ENCODE measurements at regions not wholly inside any gene's neighbourhood (a gene's known extent, or its start where the extent isn't known, plus 50 kb on each side); places are given as distances from the start of the nearest gene placed in this dataset.

DNA sequence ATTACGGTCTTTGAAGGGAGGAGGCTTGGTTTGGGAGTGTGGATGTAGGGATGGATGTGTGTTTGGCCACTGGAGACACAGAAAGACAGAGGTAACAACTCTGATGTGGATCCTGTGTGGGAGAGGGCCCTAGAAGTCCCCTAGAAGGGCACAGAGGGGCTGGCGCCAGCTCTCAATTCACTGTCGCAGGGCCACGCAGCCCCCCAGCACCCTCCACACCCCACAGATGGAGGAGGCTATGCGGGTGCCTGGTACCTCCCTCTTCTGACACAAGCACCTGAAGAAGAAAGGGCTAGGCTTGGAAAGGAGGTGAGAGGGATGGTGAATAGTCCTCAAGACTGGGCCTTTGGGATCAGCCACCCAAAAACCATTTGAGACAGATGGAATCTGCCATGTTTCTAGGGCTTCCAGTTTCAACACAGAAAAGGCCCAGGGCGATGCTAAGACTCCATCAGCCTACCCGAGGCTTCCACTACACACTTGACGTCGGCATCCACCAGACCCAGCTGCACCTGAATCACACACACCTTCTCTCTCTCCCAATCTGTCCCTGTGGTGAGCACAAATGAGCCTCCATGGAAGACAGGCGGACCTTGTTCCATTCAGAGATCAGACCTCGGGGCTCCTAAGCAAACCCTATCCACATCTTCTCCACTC is 413.5 kb upstream of the HS6ST1 start:
- TF ChIP-seq Cebpa-rat (IDR thresholded peaks at IDR 0.05), result no peak
- Histone ChIP-seq H4K20me1 (no peaks in the 10 kb centered on the region), H3K27ac (peak overlapping the region in 9 of 11 experiments; percentile 38 to 85 (median 73); a peak in 17 of 22 replicates), H3K4me2 (peak overlapping the region; percentile 78 to 95 (median 89); a peak in 20 of 22 replicates), H3K9ac (peak overlapping the region in 8 of 11 experiments; percentile 4 to 56 (median 44); a peak in 8 of 22 replicates), H3K9me3 (replicated peaks in 1 of 11) (peaks cover 0 to 21% (median 15%) of the 10 kb centered on the region in 11 experiments; a peak in 14 of 22 replicates), H3K36me3 (no peaks in the 10 kb centered on the region), H3K4me1 (peaks cover 58 to 76% (median 72%) of the 10 kb centered on the region in 10 experiments), H3K27me3 (no peaks in the 10 kb centered on the region), H3K4me3 (no peak overlapping the region)

DNA sequence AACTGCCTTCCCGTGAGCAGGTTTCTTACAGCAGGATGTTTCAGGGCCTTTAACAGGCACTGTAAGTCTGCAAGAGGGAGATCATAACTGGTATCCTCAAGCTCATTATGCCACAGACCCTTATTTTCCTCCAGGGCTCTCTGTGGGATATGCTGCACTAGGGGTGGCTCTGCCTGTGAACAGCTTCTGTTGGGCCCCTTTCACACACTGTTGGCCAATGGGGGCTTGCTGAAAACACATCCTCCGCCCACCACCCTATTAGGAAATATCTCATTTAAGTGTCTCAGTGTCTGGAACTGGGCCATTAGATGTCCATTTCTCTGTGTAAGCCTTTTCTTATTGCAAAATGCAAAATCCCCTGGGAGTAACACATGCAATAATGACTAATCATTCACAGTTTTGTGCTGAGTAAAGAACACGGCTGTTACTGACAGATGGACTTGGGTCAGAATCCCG is 414.3 kb upstream of the HS6ST1 start:
- Histone ChIP-seq H3K36me3 (no peaks in the 10 kb centered on the region), H3K4me1 (peaks cover 49 to 69% (median 65%) of the 10 kb centered on the region in 10 experiments), H3K4me2 (peak overlapping the region; percentile 78 to 95 (median 89)), H3K9me3 (replicated peaks in 1 of 11) (peaks cover 0 to 21% (median 15%) of the 10 kb centered on the region in 11 experiments; a peak in 14 of 22 replicates), H3K27ac (peak overlapping the region in 9 of 11 experiments; percentile 63 to 86 (median 82); a peak in 18 of 22 replicates), H4K20me1 (no peaks in the 10 kb centered on the region), H3K27me3 (no peaks in the 10 kb centered on the region), H3K4me3 (no peak overlapping the region), H3K9ac (peak overlapping the region in 9 of 11 experiments; percentile 4 to 79 (median 66); a peak in 13 of 22 replicates)
- peak in 9 of 11 experiments; percentile 60 to 90 (median 80); a peak in 16 of 22 replicates for TF ChIP-seq Cebpa-rat (IDR thresholded peaks at IDR 0.05)

DNA sequence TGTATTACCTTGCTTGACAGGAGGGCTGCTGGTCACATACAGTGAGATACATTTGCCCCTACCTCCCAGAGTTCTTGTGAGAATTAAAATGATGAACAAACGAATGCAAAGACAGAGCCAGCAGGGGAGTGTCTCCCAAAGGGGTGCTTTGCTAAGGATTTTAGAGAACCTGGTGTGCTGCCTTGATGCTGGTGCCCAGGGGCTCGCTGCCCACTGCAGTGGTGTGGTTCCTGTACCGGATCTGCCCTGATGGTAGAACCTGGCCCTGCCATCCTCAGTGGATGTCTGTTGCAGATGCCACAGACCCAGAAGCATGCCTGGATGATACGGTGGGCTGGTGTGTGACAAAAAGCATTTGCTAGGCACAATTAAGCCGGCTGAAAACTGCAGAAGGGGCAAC is 414.8 kb upstream of the HS6ST1 start:
- peak overlapping the region in 9 of 11 experiments; percentile 6 to 79 (median 66); a peak in 15 of 22 replicates for H3K9ac ChIP-seq
- no peaks in the 10 kb centered on the region for H3K27me3 ChIP-seq
- peaks cover 46 to 68% (median 61%) of the 10 kb centered on the region in 10 experiments for H3K4me1 ChIP-seq
- H3K27ac ChIP-seq, result peak overlapping the region in 9 of 11 experiments; percentile 63 to 86 (median 82); a peak in 18 of 22 replicates
- H3K36me3 ChIP-seq, result no peaks in the 10 kb centered on the region
- peak overlapping the region; percentile 78 to 95 (median 89) for H3K4me2 ChIP-seq
- H3K9me3 ChIP-seq (replicated peaks in 1 of 11), result peaks cover 0 to 21% (median 15%) of the 10 kb centered on the region in 11 experiments; a peak in 14 of 22 replicates
- H3K4me3 ChIP-seq, result no peak overlapping the region
- TF ChIP-seq Cebpa-rat (IDR thresholded peaks at IDR 0.05), result no peak; a peak in 2 of 22 replicates
- no peaks in the 10 kb centered on the region for H4K20me1 ChIP-seq

DNA sequence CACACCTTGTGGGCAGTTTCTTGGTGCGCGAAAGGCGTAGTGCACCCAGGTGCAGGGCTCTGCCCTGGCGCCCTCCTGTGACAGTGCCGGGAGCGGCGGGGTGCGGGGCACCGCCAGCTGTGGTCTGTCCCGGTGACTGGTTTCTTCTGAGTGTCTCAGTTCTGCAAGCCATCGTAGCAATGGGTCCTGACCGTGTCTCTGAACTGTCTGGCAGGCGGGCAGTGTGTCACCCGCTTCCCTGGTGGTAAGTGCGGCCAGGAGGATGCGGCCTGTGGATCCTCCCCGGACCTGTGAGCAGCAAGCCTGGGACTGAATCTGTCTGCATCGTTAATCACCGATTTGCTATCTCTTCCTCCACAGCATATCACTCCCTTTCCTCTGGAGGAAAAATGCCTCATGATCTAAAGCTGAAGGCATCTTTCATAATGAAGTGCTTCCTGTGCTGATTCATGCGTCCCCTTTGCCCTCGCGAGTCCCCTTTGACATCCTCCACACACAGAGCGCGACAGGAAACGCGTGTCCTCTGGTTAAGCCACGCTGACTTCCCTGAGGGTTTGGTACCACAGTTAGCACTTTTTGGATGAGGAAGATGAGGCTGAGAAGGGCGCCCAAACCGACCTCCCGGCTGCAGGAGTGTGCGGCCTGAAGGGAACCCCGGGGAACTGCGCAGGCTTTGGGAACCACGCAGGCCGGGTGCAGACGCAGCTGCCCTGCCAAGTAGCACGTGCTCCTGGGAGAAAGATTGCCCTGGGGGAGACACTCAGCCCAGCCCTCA is 416.0 kb upstream of the HS6ST1 start:
- Histone ChIP-seq H3K27me3 (no peaks in the 10 kb centered on the region), H4K20me1 (no peaks in the 10 kb centered on the region), H3K36me3 (no peaks in the 10 kb centered on the region), H3K4me1 (peaks cover 46 to 68% (median 61%) of the 10 kb centered on the region in 10 experiments), H3K4me2 (peak overlapping the region; percentile 78 to 95 (median 89)), H3K9me3 (replicated peaks in 1 of 11) (peaks cover 0 to 15% (median 6%) of the 10 kb centered on the region in 11 experiments; a peak in 9 of 22 replicates), H3K9ac (peak overlapping the region in 9 of 11 experiments; percentile 44 to 79 (median 66); a peak in 18 of 22 replicates), H3K27ac (peak overlapping the region in 10 of 11 experiments; percentile 2 to 86 (median 81); a peak in 19 of 22 replicates), H3K4me3 (peak overlapping the region in 7 of 10 experiments; percentile 19 to 59 (median 34); a peak in 13 of 20 replicates)
- TF ChIP-seq Cebpa-rat (IDR thresholded peaks at IDR 0.05), result 0 out of 22 replicates have a peak, but pooled peaks of 1 of the 11 experiments have one; percentile 8

DNA sequence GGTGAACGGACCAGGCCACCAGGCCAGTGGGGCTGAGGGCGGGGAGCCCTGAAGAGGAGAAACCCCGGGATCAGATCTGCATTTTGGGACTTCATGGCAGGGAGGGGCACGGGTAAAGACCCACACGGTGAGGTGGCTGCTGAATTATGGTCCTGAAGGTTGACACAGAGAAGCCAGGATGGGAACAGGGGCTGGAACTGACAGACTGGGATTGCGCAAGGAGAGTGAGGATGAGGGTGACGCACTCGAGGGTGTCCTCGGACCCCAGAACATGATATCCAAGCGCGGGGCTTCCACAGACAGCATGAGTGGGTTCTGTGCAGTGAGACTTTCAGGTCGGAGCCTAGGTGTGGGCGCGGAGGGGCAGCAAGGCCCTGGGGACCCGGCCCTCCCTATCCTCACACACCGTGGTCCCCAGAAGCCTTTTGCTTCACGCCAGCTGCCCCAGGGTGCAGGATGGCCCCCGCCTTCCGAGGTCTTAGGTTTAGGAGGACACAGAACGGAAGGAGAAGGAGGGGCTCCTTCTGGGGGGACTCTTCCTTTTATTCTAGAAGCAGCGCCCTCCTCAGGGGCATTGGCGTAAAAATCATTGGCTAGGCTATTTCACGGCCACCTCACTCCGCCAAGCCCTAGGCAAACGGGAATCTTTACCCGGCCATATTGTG is 416.8 kb upstream of the HS6ST1 start:
- peak overlapping the region in 9 of 11 experiments; percentile 44 to 79 (median 66); a peak in 17 of 22 replicates for H3K9ac ChIP-seq
- no peaks in the 10 kb centered on the region for H3K36me3 ChIP-seq
- H4K20me1 ChIP-seq, result no peaks in the 10 kb centered on the region
- no peaks in the 10 kb centered on the region for H3K27me3 ChIP-seq
- H3K4me1 ChIP-seq, result peaks cover 46 to 67% (median 61%) of the 10 kb centered on the region in 10 experiments
- H3K4me2 ChIP-seq, result peak overlapping the region; percentile 78 to 95 (median 89)
- H3K4me3 ChIP-seq, result peak overlapping the region in 6 of 10 experiments; percentile 19 to 59 (median 31); a peak in 10 of 20 replicates
- peak overlapping the region in 10 of 11 experiments; percentile 2 to 86 (median 81); a peak in 19 of 22 replicates for H3K27ac ChIP-seq
- TF ChIP-seq Cebpa-rat (IDR thresholded peaks at IDR 0.05), result peak in 8 of 11 experiments; percentile 51 to 91 (median 60); a peak in 14 of 22 replicates
- H3K9me3 ChIP-seq (replicated peaks in 1 of 11), result peaks cover 0 to 12% (median 0%) of the 10 kb centered on the region in 11 experiments; a peak in 4 of 22 replicates

DNA sequence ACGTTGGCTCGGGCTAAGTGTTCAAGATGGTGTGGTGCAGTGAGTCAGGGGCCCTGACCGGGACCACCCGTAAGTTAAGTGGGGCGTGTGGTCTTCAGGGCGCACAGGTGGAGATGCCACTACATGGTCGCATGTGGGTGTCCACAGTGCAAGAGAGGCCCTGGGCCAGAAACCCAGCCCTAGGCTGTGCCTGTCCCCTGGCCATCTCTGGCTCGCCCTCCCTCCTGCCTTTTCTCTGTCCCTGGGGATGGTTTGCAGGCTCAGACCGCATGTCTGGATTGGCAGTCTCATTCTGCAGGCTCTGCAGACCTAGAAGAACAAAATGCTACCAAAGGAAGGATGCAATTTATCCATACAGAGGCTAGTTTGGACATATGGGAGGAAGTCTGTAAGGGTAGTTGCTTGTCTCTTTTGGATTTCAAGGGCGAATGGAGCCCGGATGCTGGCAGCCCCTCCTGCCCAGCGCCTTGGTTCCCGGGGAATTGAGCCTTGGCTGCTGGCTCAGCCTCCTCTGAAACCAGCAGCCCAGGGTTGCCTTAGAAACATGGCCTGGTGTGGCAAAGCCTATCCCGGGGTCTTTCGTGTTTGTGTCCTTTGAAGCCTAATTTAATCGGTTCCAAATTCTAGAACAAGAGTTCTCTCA is 417.5 kb upstream of the HS6ST1 start:
- Histone ChIP-seq H3K36me3 (no peaks in the 10 kb centered on the region), H3K9me3 (replicated peaks in 1 of 11) (peaks cover 0 to 4% (median 0%) of the 10 kb centered on the region in 11 experiments; a peak in 3 of 22 replicates), H3K4me2 (peak overlapping the region; percentile 78 to 95 (median 89)), H3K27me3 (no peaks in the 10 kb centered on the region), H4K20me1 (no peaks in the 10 kb centered on the region), H3K9ac (peak overlapping the region in 7 of 11 experiments; percentile 41 to 79 (median 74); a peak in 11 of 22 replicates), H3K4me3 (peak overlapping the region in 3 of 10 experiments; percentile 1 to 41 (median 32); a peak in 2 of 20 replicates), H3K27ac (peak overlapping the region in 7 of 11 experiments; percentile 63 to 86 (median 85); a peak in 14 of 22 replicates), H3K4me1 (peaks cover 46 to 62% (median 58%) of the 10 kb centered on the region in 10 experiments)
- TF ChIP-seq Cebpa-rat (IDR thresholded peaks at IDR 0.05), result no peak

DNA sequence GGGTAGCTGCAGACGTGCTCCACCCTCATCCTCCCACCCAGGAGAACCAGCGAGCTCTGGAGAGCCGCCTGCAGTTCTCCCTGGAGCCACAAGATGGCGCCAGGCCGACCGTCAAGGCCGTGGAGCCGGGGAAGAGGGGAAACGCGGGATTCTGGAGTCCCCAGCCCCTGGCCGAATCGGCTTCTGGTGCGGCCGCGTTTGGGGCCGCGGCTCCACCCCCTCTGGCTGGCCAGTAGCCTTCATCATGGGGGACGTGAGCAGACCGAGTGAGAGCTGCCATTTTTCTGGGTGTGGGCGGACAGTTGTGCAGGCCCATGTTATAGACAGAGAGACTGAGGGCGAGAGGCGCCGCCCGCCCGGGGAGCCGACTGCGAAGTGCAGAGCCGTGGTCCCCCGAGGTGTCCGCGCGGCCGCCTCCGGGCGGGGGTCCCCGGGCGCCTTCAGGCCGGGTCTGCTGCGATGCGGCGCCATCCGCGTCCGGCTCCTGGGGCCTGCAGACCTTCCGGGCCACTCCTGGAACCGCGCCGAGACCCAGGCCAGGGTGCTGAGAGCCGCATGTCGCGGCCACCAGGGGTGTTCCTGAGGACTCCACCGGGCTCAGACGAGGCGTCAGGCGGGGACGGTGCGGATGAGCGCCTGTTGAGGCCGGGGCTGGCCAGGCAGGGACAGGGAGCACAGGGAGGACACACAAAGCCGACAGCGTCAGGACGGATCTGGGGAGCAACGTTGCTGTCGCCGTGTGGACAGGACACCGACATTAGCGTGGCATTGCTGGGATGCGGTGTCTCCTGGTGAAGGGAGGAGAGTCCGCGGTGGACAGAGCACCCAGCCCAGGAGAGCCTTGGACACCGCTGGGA is 418.2 kb upstream of the HS6ST1 start:
- TF ChIP-seq Cebpa-rat (IDR thresholded peaks at IDR 0.05), result no peak
- Histone ChIP-seq H3K9me3 (replicated peaks in 1 of 11) (no peaks in the 10 kb centered on the region; a peak in 1 of 22 replicates), H3K4me1 (peaks cover 46 to 55% (median 51%) of the 10 kb centered on the region in 10 experiments), H3K4me3 (peak overlapping the region in 2 of 10 experiments; percentile 1 to 41; a peak in 3 of 20 replicates), H4K20me1 (no peaks in the 10 kb centered on the region), H3K36me3 (no peaks in the 10 kb centered on the region), H3K4me2 (peak overlapping the region; percentile 78 to 95 (median 89)), H3K9ac (peak overlapping the region in 8 of 11 experiments; percentile 18 to 79 (median 70); a peak in 8 of 22 replicates), H3K27me3 (no peaks in the 10 kb centered on the region), H3K27ac (peak overlapping the region in 5 of 11 experiments; percentile 30 to 86 (median 79); a peak in 6 of 22 replicates)

Measured in BLaER1 treated with 17β-estradiol and CSF1 and Interleukin-3, amounts not matched to agents 10 nM and 100 nM (cell line).